Germinal center (tissue), 1 donor: ENCODE measurements at regions not wholly inside any gene's neighbourhood (a gene's known extent, or its start where the extent isn't known, plus 50 kb on each side); places are given as distances from the start of the nearest gene placed in this dataset.
"Not testable (repeated sequence)": the region's sequence is repeated elsewhere in the genome, so short reads cannot be mapped to it uniquely, and the experiment has no call there.

ENCODE experiments used
- DNase-seq: peaks from one replicate; pipeline ENCODE4 v3.0.0; 2012; ENCODE audit warnings: mixed read lengths, low spot score

DNA sequence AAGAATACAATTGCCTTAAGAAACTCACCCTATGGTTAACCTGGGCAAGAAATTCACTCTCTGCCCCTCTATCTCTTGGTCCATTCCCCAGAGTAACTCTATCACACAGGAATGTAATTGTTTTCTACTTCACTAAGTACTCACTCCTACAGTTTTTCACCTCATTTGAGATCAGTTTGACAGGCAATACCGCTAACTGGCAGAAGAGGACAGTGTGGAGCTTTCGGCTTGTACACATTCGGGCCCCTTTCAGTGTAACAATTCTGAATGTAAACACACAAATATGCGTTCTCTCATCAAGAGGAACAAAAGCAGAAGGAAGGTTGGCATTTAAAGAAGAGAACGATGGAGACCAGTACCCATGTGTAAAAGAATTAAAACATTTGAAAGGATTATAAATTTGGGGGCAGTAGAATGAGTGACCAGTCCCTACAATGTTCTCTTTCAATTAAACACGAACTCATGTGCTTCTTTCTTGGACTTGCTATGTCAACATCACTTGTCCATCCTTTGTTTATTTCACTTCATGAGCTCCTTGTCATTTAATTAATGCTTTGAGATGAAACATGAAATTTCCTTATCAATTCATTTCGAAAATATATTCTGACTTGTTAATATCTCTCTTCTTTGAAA lies 188.5 kb upstream of the GRAMD2B start:
- no peak for DNase-seq

DNA sequence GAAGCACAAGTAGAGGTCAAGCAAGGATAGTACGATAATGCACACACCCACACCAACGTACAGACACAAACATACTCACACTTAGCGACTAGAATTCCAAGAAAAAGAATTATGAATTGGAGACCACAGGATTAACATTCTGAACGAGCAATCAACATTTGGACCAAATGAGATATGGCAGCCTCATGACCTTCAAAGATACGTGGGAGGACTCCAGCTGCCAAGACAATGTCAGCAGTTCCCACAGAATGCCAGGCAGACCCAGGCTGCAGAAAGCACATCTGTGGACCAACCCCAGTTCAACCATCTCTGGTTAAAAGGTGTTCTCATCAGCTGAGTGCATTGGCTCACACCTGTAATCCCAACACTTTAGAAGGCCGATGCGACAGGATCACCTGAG lies 187.6 kb upstream of the GRAMD2B start:
- DNase-seq, result no peak

DNA sequence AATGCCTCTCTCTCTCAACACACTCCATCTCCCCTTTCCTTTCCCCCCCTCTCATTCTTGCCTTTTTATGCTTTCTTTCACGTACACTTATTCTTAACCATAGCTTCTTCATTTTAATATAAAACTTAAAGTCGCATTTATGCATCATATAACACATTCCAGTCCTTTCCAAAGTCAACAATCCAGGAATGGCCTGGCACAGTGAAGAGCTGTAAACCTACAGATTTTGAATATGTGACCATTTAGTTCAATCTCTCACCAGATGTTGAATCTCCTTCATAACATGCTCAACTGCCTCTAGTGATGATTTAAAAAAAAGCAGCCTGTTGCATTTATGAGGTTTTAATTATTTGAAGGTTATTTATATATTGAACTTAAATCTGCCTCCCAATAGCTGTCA lies 186.2 kb upstream of the GRAMD2B start:
- DNase-seq, result no peak

DNA sequence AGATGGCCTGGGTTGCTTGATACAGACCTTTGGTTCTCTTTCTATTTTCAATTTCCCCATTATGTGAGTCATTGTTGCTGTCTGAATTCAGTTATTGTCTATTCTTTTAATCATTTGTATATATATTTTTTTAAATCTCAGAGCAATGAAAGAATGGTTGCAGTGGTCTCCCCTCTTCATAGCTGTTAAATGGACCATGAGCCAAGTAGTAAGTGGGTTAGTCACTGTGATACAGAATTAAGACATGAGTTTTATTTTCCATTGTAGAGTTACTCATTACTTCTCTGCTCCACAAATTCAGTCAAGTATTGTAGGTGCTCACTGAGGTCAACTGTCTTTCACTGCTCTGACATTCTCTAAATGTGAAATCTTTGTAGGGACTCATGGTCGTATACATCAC lies 174.6 kb upstream of the GRAMD2B start:
- DNase-seq, result no peak

DNA sequence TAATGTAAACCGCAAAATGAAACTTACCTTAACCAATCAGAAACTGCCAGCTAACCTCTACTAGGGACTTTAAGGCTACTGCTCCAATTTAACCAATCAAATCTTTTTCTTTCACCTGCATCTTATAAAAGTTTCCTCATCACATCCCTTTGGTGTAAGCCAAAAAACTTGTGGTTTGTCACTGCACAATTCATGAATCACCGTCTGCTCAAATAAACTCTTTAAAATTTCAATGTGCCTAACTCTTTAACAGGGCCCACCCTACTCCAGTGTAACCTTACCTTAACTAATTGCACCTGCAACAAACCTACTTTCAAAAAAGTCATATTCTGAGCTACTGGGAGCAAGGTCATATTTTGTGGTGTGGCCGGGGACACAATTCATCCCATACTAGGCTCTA lies 172.2 kb upstream of the GRAMD2B start:
- no peak for DNase-seq

DNA sequence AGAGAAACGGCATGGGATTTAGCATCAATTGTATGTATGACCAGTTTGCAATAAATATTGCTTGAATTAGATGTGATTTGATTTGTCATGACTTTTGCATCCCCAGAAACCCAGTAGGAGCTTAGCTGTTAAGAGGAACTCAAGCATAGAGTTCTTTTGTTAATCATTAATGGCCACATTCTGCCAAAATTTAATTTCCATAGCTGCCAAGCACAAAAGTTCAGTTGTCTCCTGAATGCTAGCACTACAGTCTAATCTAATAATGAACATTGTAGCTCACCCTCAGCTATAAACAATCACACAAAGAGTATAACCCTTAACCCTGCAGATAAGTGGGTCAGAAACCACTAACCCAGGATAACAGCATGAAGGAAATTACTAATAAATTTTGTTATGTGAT lies 169.8 kb upstream of the GRAMD2B start:
- no peak for DNase-seq

DNA sequence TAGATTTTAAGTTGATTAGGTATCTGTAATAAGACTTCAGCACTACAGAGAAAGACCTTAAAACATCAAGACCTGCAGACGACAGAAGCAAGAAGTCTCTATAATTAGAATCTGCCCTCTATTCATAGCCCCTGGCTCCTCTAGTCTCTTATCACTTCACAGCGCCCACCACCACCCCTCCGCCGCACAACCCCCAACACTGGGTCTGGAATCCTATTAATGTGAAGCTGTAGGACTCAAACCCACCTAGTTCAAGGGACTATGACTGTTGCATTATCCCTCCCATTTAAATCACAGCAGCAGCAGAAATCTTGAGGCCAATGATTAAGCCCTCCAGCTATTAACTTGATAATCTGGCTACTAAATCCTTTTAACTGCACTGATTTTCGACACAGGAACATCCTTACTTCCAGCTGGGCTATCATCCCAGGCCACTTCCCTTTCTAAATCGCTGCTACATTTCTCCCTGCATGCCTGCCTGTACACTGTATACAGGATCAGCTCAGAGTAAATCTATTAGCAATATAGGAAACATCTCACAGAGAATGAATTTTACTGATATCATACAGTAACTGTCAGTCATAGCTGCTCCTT lies 159.5 kb upstream of the GRAMD2B start:
- DNase-seq, result no peak

DNA sequence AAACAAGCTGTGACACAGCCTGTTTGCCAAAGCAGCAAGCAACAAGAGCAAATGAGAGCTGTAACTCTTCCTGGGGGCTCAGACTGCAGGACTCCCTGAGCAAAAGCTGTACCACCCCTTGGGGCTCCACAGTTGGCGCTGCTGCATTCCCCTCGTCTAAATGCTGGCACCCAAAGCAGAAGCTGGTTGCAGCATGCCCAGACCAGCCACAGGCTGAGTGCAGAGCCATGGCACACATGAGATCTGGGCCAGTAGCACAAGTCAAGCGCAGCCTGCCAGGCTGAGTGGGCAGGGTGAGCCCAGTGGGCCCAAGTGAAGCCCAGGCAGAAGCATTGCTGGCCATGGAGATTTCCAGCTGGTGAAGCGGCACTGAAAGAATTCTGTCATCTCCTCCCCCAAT lies 157.3 kb upstream of the GRAMD2B start:
- DNase-seq, result no peak

DNA sequence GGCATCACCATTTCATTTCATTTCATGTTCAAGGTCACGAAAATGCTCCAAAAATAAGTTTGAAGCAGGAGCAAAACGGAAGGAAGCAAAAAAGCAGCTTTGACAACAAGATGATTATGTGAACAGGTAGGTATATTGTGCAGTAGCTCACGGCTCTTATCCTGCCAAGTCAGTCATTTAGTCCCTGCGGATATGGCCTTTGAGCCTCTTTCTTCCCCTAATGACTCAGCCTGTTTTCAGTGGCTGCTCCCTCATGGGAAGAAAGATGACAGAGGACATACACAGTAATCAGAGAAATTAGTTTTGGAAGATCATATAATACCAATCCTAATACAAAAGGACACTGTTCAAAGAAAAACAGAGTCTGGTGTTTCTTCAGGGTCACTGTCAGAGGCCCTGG lies 155.8 kb upstream of the GRAMD2B start:
- no peak for DNase-seq

DNA sequence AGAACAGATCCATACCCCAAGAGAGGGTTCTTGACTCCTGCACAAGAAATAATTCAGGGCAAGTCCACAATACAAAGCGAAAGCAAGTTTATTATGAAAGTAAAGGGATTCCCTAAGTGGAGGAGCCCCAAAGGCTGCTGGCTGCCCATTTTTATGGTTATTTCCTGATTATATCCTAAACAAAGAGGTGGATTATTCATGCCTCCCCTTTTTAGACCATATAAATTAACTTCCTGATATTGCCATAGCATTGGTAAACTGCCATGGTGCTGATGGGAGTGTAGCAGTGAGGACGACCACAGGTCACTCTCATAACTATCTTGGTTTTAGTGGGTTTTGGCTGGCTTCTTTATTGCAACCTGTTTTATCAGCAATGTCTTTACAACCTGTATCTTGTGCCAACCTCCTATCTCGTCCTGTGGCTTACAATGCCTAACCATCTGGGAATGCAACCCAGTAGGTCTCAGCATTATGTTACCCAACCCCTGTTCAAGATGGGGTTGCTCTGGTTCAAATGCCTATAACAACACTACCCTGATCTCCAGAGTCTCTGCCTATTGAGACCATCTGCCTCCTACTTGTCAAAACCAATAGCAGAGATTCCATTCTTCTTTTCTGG lies 154.4 kb upstream of the GRAMD2B start:
- no peak for DNase-seq

DNA sequence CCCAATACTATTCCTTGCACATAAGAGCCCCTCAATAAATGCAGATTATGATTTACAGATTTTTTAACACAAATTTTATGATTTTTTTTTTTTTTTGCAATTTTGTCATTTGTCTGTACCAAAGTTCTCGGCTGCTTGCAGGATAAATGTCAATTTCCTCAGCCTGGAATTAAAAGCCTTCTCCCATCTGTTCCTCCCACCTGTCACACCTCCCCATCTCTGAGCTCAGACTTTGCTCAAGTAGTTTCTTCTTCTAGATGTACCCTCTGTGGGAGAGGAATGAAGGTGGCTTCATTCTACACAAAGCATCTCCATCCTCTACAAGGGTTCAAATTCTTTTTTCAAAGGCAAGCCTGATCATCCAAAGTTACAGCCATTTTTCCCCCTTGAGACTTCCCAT lies 153.7 kb upstream of the GRAMD2B start:
- DNase-seq, result no peak

DNA sequence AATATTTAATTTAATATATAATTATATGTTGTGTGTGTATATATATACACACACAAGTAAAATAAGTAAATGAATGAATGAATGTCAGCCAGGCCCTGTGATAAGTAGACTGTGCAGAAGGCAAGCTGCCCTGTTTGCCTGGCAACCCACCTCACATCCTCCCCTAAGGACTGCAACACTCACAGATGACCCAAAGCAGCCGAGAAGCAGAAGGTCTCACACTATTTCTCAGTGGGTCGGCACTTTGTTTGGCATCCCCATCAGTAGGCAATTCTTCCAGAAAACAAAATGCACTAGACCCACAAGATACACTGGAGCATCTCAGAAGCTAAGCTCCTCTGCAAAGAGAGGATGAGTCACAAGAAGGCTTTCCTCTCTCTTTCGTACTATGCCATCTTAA lies 152.1 kb upstream of the GRAMD2B start:
- DNase-seq, result no peak

DNA sequence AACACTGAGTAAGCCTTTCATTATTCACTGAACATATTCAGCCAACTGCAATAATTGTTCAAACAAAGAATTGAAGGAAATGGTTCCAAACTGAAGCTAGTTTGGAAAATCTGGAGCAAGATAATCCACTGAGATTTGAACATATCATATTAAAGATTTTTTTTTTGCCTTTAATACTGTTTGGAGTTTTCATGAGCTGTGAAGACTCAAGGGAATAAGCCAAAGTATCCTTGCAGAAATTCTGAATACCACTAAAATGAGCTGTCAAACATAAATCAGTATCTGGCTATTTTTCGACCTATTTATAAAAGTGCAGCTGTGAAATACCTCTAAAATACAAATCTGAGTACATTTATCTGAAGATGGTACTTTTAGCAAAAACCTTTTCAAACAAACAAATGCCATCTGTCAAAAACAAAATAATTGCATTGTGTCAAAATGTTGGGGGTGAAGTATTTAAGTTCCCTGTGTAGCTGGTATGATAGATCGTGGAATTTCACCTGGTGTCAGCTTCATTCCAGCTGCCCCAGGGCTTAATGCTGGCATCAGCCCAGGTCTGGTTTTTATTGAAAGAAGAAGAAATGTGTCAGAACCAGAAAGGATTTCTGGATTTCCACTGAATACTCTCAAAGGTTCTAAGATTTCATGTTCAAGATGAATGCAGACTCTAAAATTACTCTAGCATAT lies 149.0 kb upstream of the GRAMD2B start:
- no peak for DNase-seq

DNA sequence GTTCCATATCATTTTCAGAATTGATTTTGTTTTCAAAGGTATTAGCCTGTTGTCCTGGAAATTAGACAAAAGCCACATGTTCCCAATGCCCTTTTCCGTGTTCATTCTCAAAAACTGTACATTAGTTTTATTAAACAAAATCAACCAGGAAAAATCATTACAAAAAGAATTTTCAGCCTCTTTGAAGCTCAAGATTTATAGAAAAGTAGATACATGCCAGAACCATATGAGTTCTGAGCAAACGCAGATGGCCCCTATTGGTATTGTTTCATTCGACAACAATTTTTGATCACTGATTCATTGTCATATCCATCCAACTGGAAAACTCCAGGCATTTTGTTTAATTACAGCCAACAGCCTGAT lies 148.5 kb upstream of the GRAMD2B start:
- no peak for DNase-seq

DNA sequence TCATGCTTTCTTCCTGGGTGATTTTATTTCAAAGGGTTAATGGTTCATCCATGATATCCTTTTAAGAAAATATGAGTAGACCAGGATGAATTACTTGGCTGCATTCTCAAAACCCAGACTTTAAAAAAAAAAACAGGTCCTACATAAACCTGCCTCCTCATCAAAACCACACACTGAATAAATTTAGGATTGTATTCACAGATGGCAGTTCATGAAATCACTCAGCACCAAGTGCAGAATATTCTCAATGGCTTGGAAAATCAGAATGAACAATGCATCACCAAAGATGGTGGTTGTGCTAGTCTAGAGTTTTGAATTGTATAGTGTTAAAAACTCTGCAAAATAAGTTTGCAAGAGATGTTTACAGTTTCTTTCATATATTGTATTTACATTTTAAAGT lies 145.4 kb upstream of the GRAMD2B start:
- DNase-seq, result no peak

DNA sequence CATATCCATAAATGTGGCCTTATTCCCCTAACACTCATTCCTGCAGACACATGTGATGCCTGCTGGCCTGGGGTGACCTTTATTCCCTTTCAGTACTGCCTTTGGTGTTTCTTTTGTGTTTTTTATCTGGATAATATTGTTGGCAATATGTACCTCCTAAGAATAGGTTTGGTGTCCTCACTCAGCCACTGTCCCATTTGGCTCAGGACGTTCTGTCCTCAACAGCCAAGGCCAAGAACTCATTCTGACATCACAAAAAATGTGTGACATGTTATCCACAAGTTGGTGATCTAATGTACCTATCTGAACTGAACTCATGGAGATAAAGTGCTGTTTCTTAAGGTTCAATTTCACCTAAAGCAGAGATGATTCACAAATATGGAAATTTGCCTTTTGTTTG lies 142.9 kb upstream of the GRAMD2B start:
- no peak for DNase-seq

DNA sequence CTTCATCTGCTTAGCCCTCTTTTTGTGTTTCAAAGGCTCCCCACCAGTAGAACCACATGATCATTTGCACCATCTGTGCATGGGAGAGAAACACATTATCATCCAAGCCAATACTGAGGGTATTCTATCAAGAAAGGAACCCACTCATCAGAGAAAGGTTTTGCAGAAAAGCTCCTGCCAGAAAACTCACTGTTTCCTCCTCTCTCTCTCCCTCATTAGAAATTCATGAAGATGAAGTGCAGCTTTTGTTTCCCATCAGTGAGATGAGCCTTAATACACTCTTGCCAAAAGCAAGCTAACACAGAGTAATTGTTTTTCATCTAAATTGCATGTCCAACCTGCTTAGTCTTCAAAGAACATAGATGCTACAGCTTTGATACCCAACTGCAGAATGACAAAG lies 142.4 kb upstream of the GRAMD2B start:
- no peak for DNase-seq

DNA sequence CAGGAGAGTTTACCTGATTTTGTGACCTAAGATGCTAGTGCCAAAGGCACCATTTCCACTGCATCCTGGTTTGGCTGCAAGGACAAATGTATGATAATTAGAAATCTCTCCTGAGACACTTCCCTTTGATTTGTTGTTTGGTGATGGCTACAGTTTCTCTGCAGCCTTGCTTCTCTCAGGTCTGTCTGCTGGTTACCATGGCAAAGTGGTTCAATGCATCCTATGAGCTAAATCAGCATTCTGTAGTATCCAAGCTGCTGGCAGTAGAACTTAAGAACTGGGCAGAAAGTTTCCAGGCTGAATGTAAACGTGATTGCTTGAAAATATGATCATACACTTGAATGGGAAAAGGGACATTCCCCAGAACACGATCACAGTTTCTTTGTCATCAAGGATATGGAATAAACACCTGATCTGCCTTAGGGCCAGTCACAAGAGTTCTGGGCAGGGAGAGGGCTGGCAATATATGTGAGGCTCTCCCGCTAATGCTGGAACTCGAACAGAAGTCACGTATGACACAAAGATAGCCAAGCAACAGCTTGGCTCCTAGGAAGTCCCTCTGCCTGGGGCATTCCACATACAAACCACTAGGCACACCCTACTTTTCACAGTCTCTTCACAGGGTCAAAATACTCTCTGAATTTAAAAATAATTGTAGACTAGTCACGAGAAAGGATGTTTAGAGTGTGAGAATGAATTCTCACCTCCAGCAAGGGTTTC lies 138.1 kb upstream of the GRAMD2B start:
- no peak for DNase-seq

DNA sequence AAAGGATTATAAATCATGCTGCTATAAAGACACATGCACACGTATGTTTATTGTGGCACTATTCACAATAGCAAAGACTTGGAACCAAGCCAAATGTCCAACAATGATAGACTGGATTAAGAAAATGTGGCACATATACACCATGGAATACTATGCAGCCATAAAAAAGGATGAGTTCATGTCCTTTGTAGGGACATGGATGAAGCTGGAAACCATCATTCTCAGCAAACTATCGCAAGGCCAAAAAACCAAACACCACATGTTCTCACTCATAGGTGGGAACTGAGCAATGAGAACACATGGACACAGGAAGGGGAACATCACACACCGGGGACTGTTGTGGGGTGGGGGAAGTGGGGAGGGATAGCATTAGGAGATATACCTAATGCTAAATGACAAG lies 127.1 kb upstream of the GRAMD2B start:
- DNase-seq, result not testable (repeated sequence)

DNA sequence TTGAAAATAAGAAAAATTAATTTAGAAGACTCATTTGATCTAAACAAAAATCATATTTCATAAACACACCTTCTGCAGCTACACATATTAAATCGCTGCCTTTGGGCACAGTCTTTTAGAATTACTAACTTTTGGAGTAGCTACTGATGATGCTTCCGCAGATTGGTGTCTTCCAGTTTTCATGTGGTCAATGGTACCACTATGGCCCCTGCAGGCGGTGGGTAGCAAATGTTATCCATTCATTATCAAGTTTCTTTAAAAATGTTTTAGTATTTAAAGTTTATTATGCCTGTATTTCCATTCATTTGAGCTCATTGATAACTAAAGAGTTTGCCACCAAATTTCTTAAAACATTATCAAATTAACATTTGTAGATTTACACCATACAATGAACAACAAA lies 122.9 kb upstream of the GRAMD2B start:
- DNase-seq, result no peak

DNA sequence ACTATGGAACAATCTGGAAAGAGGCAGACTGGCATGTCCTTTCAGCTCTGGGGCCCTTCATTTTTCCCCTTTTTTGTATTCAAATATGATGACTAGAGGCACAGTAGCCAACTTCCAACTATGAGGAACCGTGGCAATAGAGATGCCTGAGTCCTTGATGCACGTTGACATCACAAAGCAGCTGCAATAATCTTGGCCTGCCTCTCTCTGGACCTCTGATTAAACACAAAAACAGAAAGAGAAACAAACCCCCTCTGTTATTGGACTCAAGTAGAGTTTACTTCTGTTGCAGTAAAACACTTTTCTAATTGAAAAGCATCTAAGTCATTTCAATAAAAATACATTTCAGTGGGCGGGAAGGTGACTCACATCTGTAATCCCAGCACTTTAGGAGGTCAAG lies 122.2 kb upstream of the GRAMD2B start:
- DNase-seq, result no peak

DNA sequence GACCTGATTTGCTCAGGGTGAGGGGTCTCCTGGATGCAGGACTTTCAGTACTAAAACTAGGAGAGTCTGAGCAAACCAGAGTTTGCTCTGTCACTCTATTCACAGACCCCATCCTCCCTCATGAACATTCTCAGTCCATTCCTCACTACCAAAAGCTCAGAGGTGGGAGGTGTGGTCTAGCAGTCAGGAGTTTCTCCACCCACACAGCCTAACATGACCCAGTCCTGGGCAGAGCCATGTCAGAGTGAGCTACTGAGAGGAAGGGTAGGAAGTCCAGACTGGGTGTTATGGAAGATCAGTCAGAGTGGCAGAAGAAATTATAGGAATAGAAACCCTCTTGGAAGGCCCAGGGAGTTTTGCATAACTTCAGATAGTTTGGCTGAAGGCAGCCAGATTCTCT lies 113.3 kb upstream of the GRAMD2B start:
- DNase-seq, result no peak

DNA sequence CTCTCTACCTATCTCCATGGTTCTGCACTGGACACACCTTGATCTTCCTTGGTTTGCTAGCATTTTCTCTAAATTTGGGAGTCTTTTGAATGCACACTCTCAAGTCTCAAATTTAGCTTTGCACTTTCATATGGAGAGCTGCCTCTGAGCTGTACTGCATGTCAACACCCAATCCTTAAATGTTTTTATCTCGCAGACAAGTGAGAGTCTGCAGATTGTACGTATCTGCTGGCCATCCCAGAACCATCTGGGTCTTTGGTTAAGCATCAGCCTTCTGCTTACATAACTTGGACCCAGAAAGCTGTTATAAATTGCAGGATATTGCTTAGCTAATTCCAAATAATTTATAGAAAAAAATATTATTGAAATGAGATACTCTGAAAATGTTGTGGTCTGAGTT lies 111.4 kb upstream of the GRAMD2B start:
- DNase-seq, result no peak
